ENCODE measurements at regions not wholly inside any gene's neighbourhood (a gene's known extent, or its start where the extent isn't known, plus 50 kb on each side); places are given as distances from the start of the nearest gene placed in this dataset.

GRCh38 chr1:56227401-56227800 is 352.0 kb downstream of the PLPP3 start:
- TF ChIP-seq CTCF (IDR thresholded peaks at IDR 0.05) (no peak), POLR2A (IDR thresholded peaks at IDR 0.05) (no peak)

All from prostate gland (tissue), 2 donors.